AG10803 (cell line): ENCODE measurements at regions not wholly inside any gene's neighbourhood (a gene's known extent, or its start where the extent isn't known, plus 50 kb on each side); places are given as distances from the start of the nearest gene placed in this dataset.

Source experiments
- DNase-seq: peaks from one replicate; pipeline ENCODE4 v3.0.0; 2010; ENCODE audit warnings: low read depth
- H3K4me3 ChIP-seq: 2 replicates; pipeline ENCODE4 v1.5.1; 2011; ENCODE audit warnings: mild to moderate bottlenecking, low read length, control low read depth
- TF ChIP-seq, protein P1 (sequence below): conservative IDR thresholded peaks from 2 replicates; pipeline ENCODE4 v1.5.1; 2011; ENCODE audit warnings: mild to moderate bottlenecking, low read length, control low read depth, inconsistent platforms

DNA sequence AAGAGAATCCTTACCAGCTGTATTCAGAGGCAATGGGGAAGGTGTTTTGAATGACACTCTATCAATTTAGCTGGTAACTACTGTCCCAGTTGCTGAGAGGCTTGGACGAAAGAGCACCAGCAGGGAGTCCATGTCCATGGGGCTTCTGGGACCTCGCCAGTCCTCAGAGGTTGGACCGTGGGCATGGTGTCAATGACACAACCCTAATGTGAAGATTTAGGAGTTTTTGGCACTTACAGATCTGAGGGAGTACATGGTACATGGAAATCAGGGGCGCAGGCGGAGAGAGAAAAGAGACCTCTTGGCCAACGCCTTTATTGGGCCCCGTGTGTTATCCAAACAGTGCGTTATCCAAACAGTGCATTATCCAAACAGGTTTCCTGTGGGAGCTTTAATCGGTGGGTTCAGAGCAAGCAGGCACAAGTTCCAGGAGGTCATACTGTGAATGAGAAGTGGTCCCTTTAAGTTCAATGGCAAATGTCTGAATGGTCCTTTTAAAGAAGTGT, 169.1 kb upstream of the B3GAT1 start:
- no peak overlapping the region for H3K4me3 ChIP-seq
- TF ChIP-seq, protein P1, sequence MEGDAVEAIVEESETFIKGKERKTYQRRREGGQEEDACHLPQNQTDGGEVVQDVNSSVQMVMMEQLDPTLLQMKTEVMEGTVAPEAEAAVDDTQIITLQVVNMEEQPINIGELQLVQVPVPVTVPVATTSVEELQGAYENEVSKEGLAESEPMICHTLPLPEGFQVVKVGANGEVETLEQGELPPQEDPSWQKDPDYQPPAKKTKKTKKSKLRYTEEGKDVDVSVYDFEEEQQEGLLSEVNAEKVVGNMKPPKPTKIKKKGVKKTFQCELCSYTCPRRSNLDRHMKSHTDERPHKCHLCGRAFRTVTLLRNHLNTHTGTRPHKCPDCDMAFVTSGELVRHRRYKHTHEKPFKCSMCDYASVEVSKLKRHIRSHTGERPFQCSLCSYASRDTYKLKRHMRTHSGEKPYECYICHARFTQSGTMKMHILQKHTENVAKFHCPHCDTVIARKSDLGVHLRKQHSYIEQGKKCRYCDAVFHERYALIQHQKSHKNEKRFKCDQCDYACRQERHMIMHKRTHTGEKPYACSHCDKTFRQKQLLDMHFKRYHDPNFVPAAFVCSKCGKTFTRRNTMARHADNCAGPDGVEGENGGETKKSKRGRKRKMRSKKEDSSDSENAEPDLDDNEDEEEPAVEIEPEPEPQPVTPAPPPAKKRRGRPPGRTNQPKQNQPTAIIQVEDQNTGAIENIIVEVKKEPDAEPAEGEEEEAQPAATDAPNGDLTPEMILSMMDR = no peak
- DNase-seq = no peak

DNA sequence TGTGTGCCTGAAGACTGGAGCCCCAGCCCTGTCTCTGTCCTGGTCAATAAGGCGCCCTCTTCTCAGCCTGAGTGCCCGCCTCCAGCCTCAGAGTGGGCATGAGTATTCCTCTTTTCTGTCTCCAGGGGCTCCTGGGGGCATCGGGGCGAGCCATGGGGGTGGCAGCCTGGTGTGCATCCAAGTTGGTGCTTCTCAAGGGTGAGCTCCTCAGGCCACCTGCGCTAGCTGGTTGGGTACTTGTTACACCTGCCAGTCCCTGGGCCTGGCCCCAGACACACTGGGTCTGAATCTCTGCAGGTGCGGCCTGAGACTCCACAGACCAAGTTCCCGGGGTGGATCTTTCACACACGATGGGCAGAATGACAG, 168.6 kb upstream of the B3GAT1 start:
- DNase-seq = no peak
- no peak overlapping the region for H3K4me3 ChIP-seq
- TF ChIP-seq, protein P1 = no peak

DNA sequence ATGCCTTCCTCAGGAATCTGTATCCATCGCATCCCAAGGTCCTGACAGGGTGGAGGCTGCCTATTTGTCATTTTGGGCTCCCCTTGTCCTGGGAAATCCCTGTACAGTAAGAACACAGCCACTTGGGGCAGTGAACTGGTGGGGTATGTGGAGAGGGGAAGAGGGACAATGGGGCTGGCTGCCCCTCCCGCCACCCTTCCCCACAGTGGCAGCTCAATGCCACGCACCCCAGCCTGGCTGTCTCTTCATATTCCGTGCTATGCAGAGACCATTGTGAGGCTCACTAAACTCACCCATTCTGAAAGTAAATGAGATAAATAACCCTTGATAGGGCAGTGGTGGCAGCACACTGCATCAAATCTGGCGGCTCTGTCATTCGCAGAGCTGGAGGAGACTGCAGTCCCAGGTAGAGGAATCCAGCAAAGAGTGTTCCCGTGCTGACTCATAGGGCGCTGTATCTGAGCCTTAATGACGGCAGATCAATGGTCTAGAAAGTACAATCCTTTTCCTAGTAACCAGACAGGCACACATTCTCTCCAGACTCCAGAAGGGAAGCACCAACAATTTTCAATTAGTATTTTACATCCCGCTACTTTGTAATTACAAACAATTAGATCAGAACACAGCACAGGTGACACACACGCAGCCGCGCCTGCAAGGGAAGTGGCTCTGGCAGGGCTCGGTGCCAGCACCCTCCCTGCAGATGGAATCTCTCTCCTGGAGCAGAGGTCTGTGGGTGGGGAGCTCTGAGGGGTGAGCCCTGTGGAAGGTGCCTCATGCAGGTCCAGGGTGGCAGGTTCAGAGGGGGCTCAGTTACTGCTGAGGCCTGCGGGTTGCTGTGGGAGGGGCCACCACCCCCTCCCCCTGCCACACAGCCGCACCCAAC, 167.9 kb upstream of the B3GAT1 start:
- no peak for DNase-seq
- TF ChIP-seq, protein P1 = no peak

DNA sequence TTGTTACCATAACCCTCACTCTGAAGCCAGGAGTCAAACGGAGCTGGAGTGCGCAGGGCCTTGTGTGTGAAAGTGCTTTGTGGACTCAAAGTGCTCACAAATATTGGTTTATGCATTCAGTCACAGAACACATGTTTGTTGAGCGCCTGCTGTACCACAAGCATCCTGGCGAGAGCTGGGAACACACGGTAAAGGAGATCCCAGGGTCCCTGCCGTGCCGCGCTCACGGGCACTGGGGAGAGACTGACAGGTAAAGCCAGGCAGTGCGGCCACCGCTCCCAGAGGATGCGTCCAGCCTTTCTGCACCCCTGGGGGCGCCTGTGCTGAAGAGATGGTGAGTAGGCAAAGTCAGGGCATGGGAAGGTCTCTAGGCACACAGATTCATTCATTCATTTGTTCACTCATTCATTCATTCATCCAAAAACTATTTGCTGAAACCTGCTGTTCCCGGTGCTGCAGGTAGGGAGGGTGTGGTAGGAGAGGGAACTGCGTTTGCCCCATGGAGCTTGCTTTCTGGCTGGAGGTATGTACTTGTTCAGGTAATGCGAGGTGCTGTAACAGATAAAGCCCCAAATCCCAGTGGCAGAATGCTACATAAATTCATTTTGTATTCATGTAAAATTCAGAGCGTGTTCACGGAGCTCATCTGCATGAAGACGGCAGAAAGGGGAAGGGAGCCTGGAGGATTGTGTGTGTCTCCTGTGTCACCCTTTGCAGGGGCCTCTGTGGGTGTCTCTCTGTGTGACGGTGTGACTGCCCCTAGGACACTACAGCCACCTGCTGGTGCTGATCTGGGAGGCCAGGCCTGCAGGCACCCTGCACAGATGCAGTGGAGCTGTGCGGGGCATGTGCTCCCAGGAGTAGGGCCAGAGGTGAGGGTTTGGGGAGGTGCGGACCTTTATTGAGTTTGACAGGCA, 167.0 kb upstream of the B3GAT1 start:
- DNase-seq = no peak
- no peak overlapping the region for H3K4me3 ChIP-seq
- TF ChIP-seq, protein P1 = no peak

More for the DNA sequence above, 167.9 kb upstream of the B3GAT1 start:
- no peak overlapping the region for H3K4me3 ChIP-seq

DNA sequence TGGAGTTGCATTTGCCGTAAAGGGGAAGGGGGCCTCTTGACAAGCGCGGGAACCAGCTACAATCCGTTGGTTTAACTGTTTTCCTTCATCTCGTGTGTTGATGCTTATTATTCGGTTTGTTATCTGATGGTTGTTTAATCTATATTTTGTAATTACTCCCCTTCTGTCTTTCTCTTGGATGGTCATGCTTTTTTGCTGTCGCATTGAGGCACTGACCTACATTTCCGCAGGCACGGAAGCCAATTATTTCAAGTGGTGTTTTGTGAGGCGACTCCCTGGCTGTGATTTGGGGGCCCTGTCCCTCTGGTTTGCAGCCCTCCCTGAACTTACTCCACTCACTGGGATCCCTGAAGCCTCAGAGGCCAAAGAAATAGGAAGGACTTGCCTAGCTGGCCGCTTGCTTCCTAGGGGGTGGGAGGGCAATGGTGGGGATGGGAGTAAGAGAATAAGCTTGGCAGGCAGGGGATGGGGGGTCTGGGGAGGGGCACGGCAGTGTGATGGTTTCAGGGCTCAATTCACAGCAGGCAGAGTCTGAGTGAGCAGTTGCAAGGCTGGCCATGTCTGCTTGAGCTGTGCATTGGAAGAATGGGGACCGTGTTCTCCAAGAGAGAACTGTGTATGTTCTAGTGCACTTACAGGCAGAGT, 165.8 kb upstream of the B3GAT1 start:
- no peak overlapping the region for H3K4me3 ChIP-seq
- DNase-seq = no peak
- TF ChIP-seq, protein P1 = no peak

DNA sequence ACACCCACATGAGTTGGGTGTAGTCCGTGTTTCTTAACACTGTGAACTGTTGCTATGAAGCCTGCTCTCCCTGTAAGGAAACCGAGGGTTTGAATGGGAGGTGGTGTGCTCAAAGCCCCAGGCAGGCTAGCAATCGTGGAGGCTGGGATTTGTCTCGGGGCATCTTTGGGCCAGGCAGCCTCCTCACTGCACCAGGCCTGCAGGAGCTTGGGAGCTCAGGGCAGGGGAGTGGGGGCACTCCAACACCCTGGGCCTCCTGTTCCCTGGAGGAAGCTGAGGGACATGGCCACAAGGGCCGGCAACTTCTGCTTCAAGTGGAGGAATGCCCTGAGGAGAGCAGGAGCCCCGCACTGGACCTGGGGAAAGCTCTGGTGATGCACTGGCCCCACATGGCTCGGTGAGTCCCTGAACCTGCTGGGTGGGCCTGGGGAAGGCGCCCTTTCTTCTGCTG, 164.7 kb upstream of the B3GAT1 start:
- H3K4me3 ChIP-seq = no peak overlapping the region
- TF ChIP-seq, protein P1 = no peak
- DNase-seq = no peak
